H1 (cell line): ENCODE measurements at regions not wholly inside any gene's neighbourhood (a gene's known extent, or its start where the extent isn't known, plus 50 kb on each side); places are given as distances from the start of the nearest gene placed in this dataset.

Source experiments
- CTCF ChIA-PET: fragments of 300-600 bp; sonication (Branson Sonifier 250); formaldehyde crosslinking; loops from one replicate; lab custom pipeline; 2021; ENCODE audit not compliant: partially characterized antibody; lab: Charles Lee
- POLR2A ChIA-PET: fragments of 300-600 bp; sonication (Branson Sonifier 250); formaldehyde crosslinking; loops from one replicate; lab custom pipeline; 2021; ENCODE audit warnings: inconsistent platforms; ENCODE audit not compliant: partially characterized antibody; lab: Charles Lee
- DNase-seq, 2 experiments: peaks; one replicate each; pipeline versions ENCODE4 v3.0.0 to v3.0.0-alpha.2; 2010 to 2022; ENCODE audit warnings: low spot score in 2 of 2, low read depth in 1 of 2, mixed read lengths in 1 of 2
- FAIRE-seq: peaks from 2 replicates; lab custom pipeline; 2011; peaks lifted over from hg19 to GRCh38; lab: Jason Lieb, UNC
- H2AFZ ChIP-seq: 2 replicates; pipeline ENCODE4 v1.8.1; 2012; ENCODE audit warnings: low read length, inconsistent platforms
- H2AK5ac ChIP-seq: 2 replicates; pipeline ENCODE4 v1.6.1; 2013; ENCODE audit warnings: low read depth, low read length
- H2BK120ac ChIP-seq: replicated peaks from 2 replicates; pipeline ENCODE3; 2013; ENCODE audit warnings: low read depth, low read length, inconsistent platforms
- H2BK12ac ChIP-seq: 2 replicates; pipeline ENCODE4 v1.6.1; 2013; ENCODE audit warnings: low read depth, low read length
- H2BK15ac ChIP-seq: 2 replicates; pipeline ENCODE4 v1.6.1; 2013; ENCODE audit warnings: low read length
- H2BK20ac ChIP-seq: 2 replicates; pipeline ENCODE4 v1.6.1; 2013; ENCODE audit warnings: low read length
- H2BK5ac ChIP-seq: 2 replicates; pipeline ENCODE4 v1.6.1; 2013; ENCODE audit warnings: low read depth, low read length
- H3K14ac ChIP-seq: 2 replicates; pipeline ENCODE4 v1.6.1; 2013; ENCODE audit warnings: inconsistent platforms; ENCODE audit not compliant: insufficient read length
- H3K18ac ChIP-seq: 2 replicates; pipeline ENCODE4 v1.6.1; 2013; ENCODE audit warnings: low read length; ENCODE audit errors: extremely low read depth
- H3K23ac ChIP-seq: 2 replicates; pipeline ENCODE4 v1.6.1; 2013; ENCODE audit warnings: inconsistent platforms; ENCODE audit not compliant: insufficient read length
- H3K23me2 ChIP-seq: 2 replicates; pipeline ENCODE4 v1.6.1; 2013; ENCODE audit warnings: low read depth, low read length
- H3K27ac ChIP-seq: 2 replicates; pipeline ENCODE4 v1.6.1; 2011; ENCODE audit warnings: low read depth, low read length, inconsistent platforms
- H3K27me3 ChIP-seq, 4 experiments: replicated peaks in 1 of 4; 1 replicate in 1 of 4; 2 replicates in 3 of 4; pipeline versions ENCODE4 v1.6.1 to v1.8.1; 2011 to 2013; ENCODE audit warnings: low read length in 3 of 4, mild to moderate bottlenecking in 3 of 4, inconsistent platforms in 2 of 4, mixed read lengths in 2 of 4, moderate library complexity in 1 of 4; ENCODE audit not compliant: control insufficient read depth in 3 of 4, insufficient read depth in 3 of 4; ENCODE audit errors: extremely low read depth in 1 of 4
- H3K36me3 ChIP-seq, 4 experiments: 2 replicates each; pipeline versions ENCODE4 v1.6.1 to v1.8.1; 2011 to 2013; ENCODE audit warnings: mild to moderate bottlenecking in 4 of 4, low read length in 3 of 4, moderate library complexity in 2 of 4, control low read depth in 1 of 4, inconsistent platforms in 1 of 4; ENCODE audit not compliant: insufficient read depth in 4 of 4, control insufficient read depth in 2 of 4
- H3K4ac ChIP-seq: replicated peaks from 2 replicates; pipeline ENCODE3; 2013; ENCODE audit warnings: low read length, low read depth, mixed read lengths, inconsistent platforms; ENCODE audit not compliant: insufficient read length
- H3K4me1 ChIP-seq, 4 experiments: replicated peaks in 1 of 4; 1 replicate in 1 of 4; 2 replicates in 3 of 4; pipeline versions ENCODE4 v1.6.1 to v1.8.1; 2011 to 2013; ENCODE audit warnings: low read length in 3 of 4, inconsistent platforms in 2 of 4, mixed read lengths in 1 of 4; ENCODE audit not compliant: insufficient read depth in 4 of 4, control insufficient read depth in 3 of 4
- H3K4me2 ChIP-seq, 2 experiments: 2 replicates each; pipeline versions ENCODE4 v1.6.1 to v1.8.1; 2011 to 2013; ENCODE audit warnings: low read depth in 2 of 2, low read length in 2 of 2, control low read depth in 1 of 2, inconsistent platforms in 1 of 2, mild to moderate bottlenecking in 1 of 2; ENCODE audit not compliant: insufficient read depth in 1 of 2
- H3K4me3 ChIP-seq, 4 experiments: fragments of 200-600, 300-600 bp in 1 of 4; sonication (generic), shearing (Covaris generic), sonication (Bioruptor Twin) in 1 of 4; 2 replicates each; pipeline versions ENCODE4 v1.5.1 to v1.8.1; 2011 to 2016; ENCODE audit warnings: low read length in 4 of 4, low read depth in 3 of 4, control low read depth in 2 of 4, inconsistent platforms in 2 of 4, mild to moderate bottlenecking in 2 of 4, mixed read lengths in 1 of 4, moderate library complexity in 1 of 4; ENCODE audit not compliant: insufficient read depth in 2 of 4; ENCODE audit errors: extremely low read depth in 1 of 4
- H3K56ac ChIP-seq: replicated peaks from 2 replicates; pipeline ENCODE3; 2013; ENCODE audit warnings: low read depth, mild to moderate bottlenecking, mixed read lengths, low read length, inconsistent platforms; ENCODE audit not compliant: insufficient read length
- H3K79me1 ChIP-seq: 2 replicates; pipeline ENCODE4 v1.6.1; 2013; ENCODE audit warnings: low read depth, low read length, control low read depth
- H3K79me2 ChIP-seq, 2 experiments: 2 replicates each; pipeline versions ENCODE4 v1.6.1 to v1.8.1; 2012 to 2013; ENCODE audit warnings: low read length in 2 of 2, mild to moderate bottlenecking in 2 of 2, inconsistent platforms in 1 of 2; ENCODE audit not compliant: insufficient read depth in 2 of 2, control insufficient read depth in 1 of 2
- H3K9ac ChIP-seq, 4 experiments: replicated peaks in 1 of 4; 1 replicate in 1 of 4; 2 replicates in 3 of 4; pipeline versions ENCODE4 v1.6.1 to v1.8.1; 2011 to 2013; ENCODE audit warnings: low read depth in 3 of 4, low read length in 3 of 4, control low read depth in 2 of 4, mild to moderate bottlenecking in 2 of 4, moderate library complexity in 2 of 4, inconsistent platforms in 1 of 4; ENCODE audit errors: extremely low read depth in 1 of 4
- H3K9me3 ChIP-seq, 2 experiments: 2 replicates each; pipeline versions ENCODE4 v1.6.1 to v1.8.1; 2012 to 2013; ENCODE audit warnings: mild to moderate bottlenecking in 2 of 2, moderate library complexity in 2 of 2, control low read depth in 1 of 2, inconsistent platforms in 1 of 2, low read depth in 1 of 2, low read length in 1 of 2, mixed read lengths in 1 of 2; ENCODE audit not compliant: insufficient read depth in 2 of 2
- H4K20me1 ChIP-seq, 2 experiments: replicated peaks in 1 of 2; 2 replicates each; pipeline versions ENCODE3 to v1.8.1; 2011 to 2013; ENCODE audit warnings: inconsistent platforms in 2 of 2, low read length in 2 of 2, mild to moderate bottlenecking in 1 of 2; ENCODE audit not compliant: insufficient read depth in 2 of 2, control insufficient read depth in 1 of 2
- H4K5ac ChIP-seq: 2 replicates; pipeline ENCODE4 v1.6.1; 2013; ENCODE audit warnings: low read length, low read depth, mixed read lengths, inconsistent platforms; ENCODE audit not compliant: insufficient read length
- H4K8ac ChIP-seq: 2 replicates; pipeline ENCODE4 v1.8.0; 2013; ENCODE audit warnings: mild to moderate bottlenecking, moderate library complexity, low read length, inconsistent platforms; ENCODE audit not compliant: insufficient read depth; ENCODE audit errors: extremely low read depth
- H4K91ac ChIP-seq: replicated peaks from 2 replicates; pipeline ENCODE3; 2013; ENCODE audit warnings: low read length, mixed read lengths, inconsistent platforms; ENCODE audit not compliant: insufficient read length
- EP300 ChIP-seq, 2 experiments: IDR thresholded peaks; 1 replicate in 1 of 2; 2 replicates in 1 of 2; pipeline ENCODE4 v1.6.1; 2011 to 2012; ENCODE audit warnings: low read depth in 2 of 2, low read length in 2 of 2, mild to moderate bottlenecking in 2 of 2, borderline replicate concordance in 1 of 2, inconsistent platforms in 1 of 2, moderate library complexity in 1 of 2
- GABPA ChIP-seq: IDR thresholded peaks from 2 replicates; pipeline ENCODE4 v1.6.1; 2011; ENCODE audit warnings: mild to moderate bottlenecking, low read length, moderate library complexity, borderline replicate concordance; ENCODE audit not compliant: insufficient read depth
- SP1 ChIP-seq: IDR thresholded peaks from 2 replicates; pipeline ENCODE4 v1.6.1; 2011; ENCODE audit warnings: low read depth, low read length
- SP2 ChIP-seq: IDR thresholded peaks from 2 replicates; pipeline ENCODE4 v1.6.1; 2012; ENCODE audit warnings: mild to moderate bottlenecking, low read length, inconsistent platforms
- TEAD4 ChIP-seq: IDR thresholded peaks from 2 replicates; pipeline ENCODE4 v1.6.1; 2012; ENCODE audit warnings: low read depth, low read length, inconsistent platforms, mixed read lengths
- WGBS, 2 experiments: shearing (Covaris generic) in 1 of 2; methylation state at CpG; one replicate each; pipeline versions ENCODE4 v1.1.6 to v1.1.7; 2013 to 2015; ENCODE audit warnings: low lambda C conversion rate in 2 of 2, mixed read lengths in 2 of 2, inconsistent platforms in 1 of 2, low coverage in 1 of 2, missing lambda C conversion rate in 1 of 2; ENCODE audit not compliant: insufficient replicate concordance in 2 of 2, insufficient coverage in 1 of 2, insufficient read length in 1 of 2; ENCODE audit errors: extremely low coverage in 1 of 2, missing lambda C conversion rate in 1 of 2; 5-methylcytosine and 5-hydroxymethylcytosine counted together

DNA sequence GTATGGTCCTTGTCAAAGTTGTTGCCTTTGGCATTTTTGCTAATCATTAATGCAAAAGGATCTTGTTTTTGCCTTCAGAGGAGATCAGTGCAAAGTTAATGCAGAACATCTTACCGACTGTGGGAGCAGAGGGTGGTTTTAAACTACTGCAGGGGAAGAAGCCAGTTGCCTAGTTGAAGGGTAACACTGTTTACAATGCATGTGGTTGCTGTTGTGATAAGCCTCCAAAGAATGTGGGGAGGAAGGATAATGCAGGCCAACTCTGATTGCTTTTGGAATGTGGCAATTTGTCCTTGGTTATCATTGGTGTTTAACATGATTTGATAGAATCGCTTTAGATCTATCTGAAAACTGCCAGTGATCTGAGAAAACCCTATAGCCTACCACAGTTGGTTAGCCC lies 204.3 kb upstream of the TLL1 start:
- Histone ChIP-seq H4K91ac (no peak overlapping the region), H2BK5ac (no peak overlapping the region), H2AK5ac (no peak overlapping the region), H3K79me1 (no peaks in the 10 kb centered on the region), H2BK12ac (no peak overlapping the region), H3K56ac (no peak overlapping the region), H3K9me3 (no peaks in the 10 kb centered on the region), H4K5ac (no peak overlapping the region), H3K23me2 (no peaks in the 10 kb centered on the region), H3K18ac (no peak overlapping the region), H2BK20ac (no peak overlapping the region), H3K27me3 (no peaks in the 10 kb centered on the region), H3K4me2 (no peak overlapping the region), H4K8ac (no peak overlapping the region), H2BK15ac (no peak overlapping the region), H2BK120ac (no peak overlapping the region), H3K9ac (no peak overlapping the region), H3K23ac (no peak overlapping the region), H2AFZ (peak overlapping the region; percentile 11; the same call in 1 of the 2 replicates), H3K4ac (no peak overlapping the region), H3K4me3 (no peak overlapping the region), H3K14ac (no peak overlapping the region), H3K4me1 (peaks cover 0 to 5% (median 3%) of the 10 kb centered on the region in 4 experiments; a peak in 2 of 7 replicates), H4K20me1 (no peaks in the 10 kb centered on the region), H3K27ac (no peak overlapping the region), H3K36me3 (no peaks in the 10 kb centered on the region), H3K79me2 (no peaks in the 10 kb centered on the region)
- TF ChIP-seq GABPA (no peak), EP300 (IDR thresholded peaks at IDR 0.05; ENCODE audit: borderline replicate concordance in 1 of 2, low read depth in 2 of 2, low read length in 2 of 2) (peak in 1 of 2 experiments; percentile 63; a peak in 1 of 3 replicates), SP1 (0 out of 2 replicates have a peak, but pooled peaks have one; percentile 25), SP2 (no peak), TEAD4 (peak; percentile 93)
- DNase-seq (no peak), FAIRE-seq (no peak)
- POLR2A ChIA-PET = no interaction called here
- CTCF ChIA-PET = no interaction called here
- WGBS, 2 experiments = 69% methylated on average over 2 of the region's 2 CpGs; no CpG with 5 or more reads in 1 of the 2 experiments
